Brain microvascular endothelial cell (primary cell): ENCODE measurements at regions not wholly inside any gene's neighbourhood (a gene's known extent, or its start where the extent isn't known, plus 50 kb on each side); places are given as distances from the start of the nearest gene placed in this dataset.

Experiments
- DNase-seq: peaks from one replicate; pipeline ENCODE4 v3.0.0-alpha.2; 2020
- H3K27ac ChIP-seq: fragments of 250-450 bp; sonication (Bioruptor Pico); 2 replicates; pipeline ENCODE4 v1.5.1; 2020; ENCODE audit warnings: mild to moderate bottlenecking, moderate library complexity
- H3K27me3 ChIP-seq: fragments of 250-450 bp; sonication (Bioruptor Pico); replicated peaks from 2 replicates; pipeline ENCODE4 v1.5.1; 2020; ENCODE audit warnings: mild to moderate bottlenecking
- H3K36me3 ChIP-seq: fragments of 250-450 bp; sonication (Bioruptor Pico); replicated peaks from 2 replicates; pipeline ENCODE4 v1.5.1; 2020; ENCODE audit warnings: mild to moderate bottlenecking
- H3K4me3 ChIP-seq: 2 replicates; pipeline ENCODE4 v1.5.1; 2011; ENCODE audit warnings: low read depth, mild to moderate bottlenecking, control low read depth, low read length, moderate library complexity
- in situ Hi-C: cut with HindIII; loops from 2 replicates; pipeline ENCODE4 v1.10.0; 2017; ENCODE audit warnings: low sequenced_read_pairs, low pct_ligation_motif_present
- TF ChIP-seq, protein P1 (sequence below): IDR thresholded peaks from 2 replicates; pipeline ENCODE4 v1.5.1; 2011; ENCODE audit warnings: low read depth, mild to moderate bottlenecking, moderate library complexity, low read length, control low read depth, inconsistent platforms; ENCODE audit errors: missing control alignments

DNA sequence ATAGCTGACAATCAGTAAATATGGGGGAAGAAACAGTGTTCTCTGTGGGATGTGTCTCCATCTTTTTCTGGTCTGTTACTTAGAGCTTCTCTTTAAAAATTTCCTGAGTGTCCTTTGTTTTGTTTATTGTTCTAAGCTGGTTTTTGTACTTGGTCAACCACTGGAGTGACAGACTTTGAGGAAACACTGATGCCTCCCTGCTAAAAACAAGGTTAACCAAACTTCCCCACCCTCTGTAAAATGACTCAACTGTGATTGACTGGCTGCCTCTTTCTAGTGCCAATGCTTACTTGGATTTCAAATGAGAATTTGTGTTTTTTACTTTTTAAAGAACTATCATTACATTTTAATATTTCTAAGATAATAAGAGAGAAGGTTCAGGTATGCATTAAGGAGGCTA, 65.1 kb upstream of the SPINK5 start:
- Histone ChIP-seq H3K4me3 (no peak overlapping the region), H3K36me3 (no peaks in the 10 kb centered on the region), H3K27ac (no peak overlapping the region), H3K27me3 (no peaks in the 10 kb centered on the region)
- TF ChIP-seq, protein P1, sequence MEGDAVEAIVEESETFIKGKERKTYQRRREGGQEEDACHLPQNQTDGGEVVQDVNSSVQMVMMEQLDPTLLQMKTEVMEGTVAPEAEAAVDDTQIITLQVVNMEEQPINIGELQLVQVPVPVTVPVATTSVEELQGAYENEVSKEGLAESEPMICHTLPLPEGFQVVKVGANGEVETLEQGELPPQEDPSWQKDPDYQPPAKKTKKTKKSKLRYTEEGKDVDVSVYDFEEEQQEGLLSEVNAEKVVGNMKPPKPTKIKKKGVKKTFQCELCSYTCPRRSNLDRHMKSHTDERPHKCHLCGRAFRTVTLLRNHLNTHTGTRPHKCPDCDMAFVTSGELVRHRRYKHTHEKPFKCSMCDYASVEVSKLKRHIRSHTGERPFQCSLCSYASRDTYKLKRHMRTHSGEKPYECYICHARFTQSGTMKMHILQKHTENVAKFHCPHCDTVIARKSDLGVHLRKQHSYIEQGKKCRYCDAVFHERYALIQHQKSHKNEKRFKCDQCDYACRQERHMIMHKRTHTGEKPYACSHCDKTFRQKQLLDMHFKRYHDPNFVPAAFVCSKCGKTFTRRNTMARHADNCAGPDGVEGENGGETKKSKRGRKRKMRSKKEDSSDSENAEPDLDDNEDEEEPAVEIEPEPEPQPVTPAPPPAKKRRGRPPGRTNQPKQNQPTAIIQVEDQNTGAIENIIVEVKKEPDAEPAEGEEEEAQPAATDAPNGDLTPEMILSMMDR, result no peak
- DNase-seq, result no peak
- in situ Hi-C loops, result no loop called here

DNA sequence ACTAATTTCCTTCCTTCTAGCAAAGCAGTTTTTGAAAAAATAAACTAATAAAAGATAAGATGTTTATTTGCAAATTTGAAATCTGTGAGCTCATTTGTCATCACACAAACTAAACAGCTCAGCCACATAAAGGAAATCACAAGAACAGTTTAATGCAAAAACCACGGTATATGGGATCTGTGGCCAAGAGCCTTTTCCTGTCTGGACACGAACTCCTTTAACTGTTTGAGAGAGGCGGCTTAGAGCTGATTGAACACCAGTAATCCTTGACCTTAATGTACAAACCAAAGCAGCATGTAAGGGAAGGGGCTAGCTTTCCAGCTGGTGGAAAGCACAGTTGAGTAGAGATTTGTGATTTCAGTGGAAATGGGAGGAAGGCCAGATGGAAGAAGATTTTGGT, 66.3 kb upstream of the SPINK5 start:
- Histone ChIP-seq H3K4me3 (no peak overlapping the region), H3K27ac (no peak overlapping the region), H3K36me3 (no peaks in the 10 kb centered on the region), H3K27me3 (no peaks in the 10 kb centered on the region)
- DNase-seq, result no peak
- in situ Hi-C loops, result no loop called here
- TF ChIP-seq, protein P1, result no peak

DNA sequence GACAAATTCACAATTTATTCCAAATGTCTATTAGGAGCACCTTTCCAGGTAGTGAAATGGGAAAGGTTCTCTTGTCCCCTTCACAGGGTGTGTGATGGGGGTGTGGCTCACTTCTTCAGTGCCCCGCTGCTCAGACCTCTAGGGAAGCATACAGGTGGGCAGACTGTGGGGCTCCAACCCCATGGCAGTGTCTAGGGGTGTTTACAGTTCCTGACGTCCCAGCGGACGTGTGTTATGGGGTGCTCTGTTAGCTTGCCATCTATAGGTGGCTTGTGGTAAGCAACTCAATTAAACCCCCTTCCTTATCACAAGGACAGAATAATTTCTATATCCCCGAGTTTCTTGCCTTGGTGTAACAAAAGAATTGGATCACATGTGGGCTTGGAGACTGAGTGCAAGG, 67.4 kb upstream of the SPINK5 start:
- Histone ChIP-seq H3K36me3 (no peaks in the 10 kb centered on the region), H3K4me3 (no peak overlapping the region), H3K27me3 (no peaks in the 10 kb centered on the region), H3K27ac (no peak overlapping the region)
- in situ Hi-C loops, result no loop called here
- TF ChIP-seq, protein P1, result no peak
- DNase-seq, result no peak

DNA sequence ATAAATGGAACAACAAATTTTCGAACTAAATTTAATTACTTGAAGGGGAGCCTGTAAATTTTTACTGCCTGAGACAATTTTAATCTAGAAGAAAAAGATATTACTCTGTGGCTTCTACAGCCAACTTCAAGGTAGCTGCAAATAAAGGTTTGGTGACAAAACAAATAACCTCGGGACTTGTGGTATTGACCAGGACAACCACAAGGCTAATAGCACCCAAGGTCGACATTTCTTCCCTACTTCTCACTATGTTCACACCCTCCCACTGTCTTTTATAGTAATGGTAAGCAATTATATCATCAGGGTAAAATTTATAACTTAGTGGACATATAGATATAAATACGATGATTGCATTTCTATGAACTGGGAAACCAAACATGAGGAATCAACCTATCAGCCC, 67.9 kb upstream of the SPINK5 start:
- in situ Hi-C loops, result no loop called here
- H3K27ac ChIP-seq, result no peak overlapping the region
- no peak for DNase-seq
- H3K27me3 ChIP-seq, result no peaks in the 10 kb centered on the region
- TF ChIP-seq, protein P1, result no peak
- no peaks in the 10 kb centered on the region for H3K36me3 ChIP-seq
- H3K4me3 ChIP-seq, result no peak overlapping the region

DNA sequence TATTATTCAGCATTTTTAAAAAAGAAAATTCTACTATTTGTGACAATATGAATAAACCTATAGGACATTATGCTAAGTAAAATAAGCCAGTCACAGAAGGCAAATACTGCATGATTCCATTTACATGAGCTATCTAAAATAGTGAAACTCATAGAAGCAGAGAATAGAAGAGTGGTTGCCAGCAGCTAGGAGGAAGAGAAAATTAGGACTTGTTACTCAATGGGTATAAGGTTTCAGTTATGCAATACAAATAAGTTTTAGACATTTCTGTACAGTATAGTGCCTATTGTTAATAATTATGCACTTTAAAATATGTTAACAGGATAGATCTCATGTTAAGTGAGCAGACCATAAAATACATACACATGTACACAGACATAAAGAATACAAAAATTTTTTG, 73.8 kb upstream of the SPINK5 start:
- TF ChIP-seq, protein P1, result no peak
- Histone ChIP-seq H3K27me3 (no peaks in the 10 kb centered on the region), H3K36me3 (no peaks in the 10 kb centered on the region), H3K27ac (no peak overlapping the region), H3K4me3 (no peak overlapping the region)
- in situ Hi-C loops, result no loop called here
- DNase-seq, result no peak

DNA sequence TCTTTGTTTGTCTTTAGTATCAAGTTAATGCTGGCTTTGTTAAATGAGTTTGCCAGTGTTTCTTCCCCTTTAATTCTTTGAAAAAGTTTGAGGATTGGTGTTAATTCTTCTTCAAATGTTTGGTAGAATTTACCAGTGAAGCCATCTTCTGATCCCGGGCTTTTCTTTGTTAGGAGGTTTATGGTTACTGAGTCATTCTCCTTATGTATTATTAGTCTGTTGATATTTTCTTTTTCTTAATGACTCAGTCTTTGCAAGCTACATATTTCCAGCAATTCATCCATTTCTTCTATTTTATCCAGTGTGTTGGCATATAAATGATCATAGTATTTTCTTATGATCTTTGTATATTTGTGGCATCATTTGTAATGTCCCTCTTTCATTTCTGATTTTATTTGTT, 74.5 kb upstream of the SPINK5 start:
- Histone ChIP-seq H3K27ac (no peak overlapping the region), H3K27me3 (no peaks in the 10 kb centered on the region), H3K4me3 (no peak overlapping the region), H3K36me3 (no peaks in the 10 kb centered on the region)
- DNase-seq, result no peak
- TF ChIP-seq, protein P1, result no peak
- in situ Hi-C loops, result no loop called here
